GM19395 (cell line): ENCODE measurements at regions not wholly inside any gene's neighbourhood (a gene's known extent, or its start where the extent isn't known, plus 50 kb on each side); places are given as distances from the start of the nearest gene placed in this dataset.
"Not testable (repeated sequence)": the region's sequence is repeated elsewhere in the genome, so short reads cannot be mapped to it uniquely, and the experiment has no call there.

Source experiments
- ATAC-seq: cut with Tn5 transposase; IDR thresholded peaks from one replicate; pipeline ENCODE4 v1.9.1; 2021; ENCODE audit warnings: mild to moderate bottlenecking, moderate library complexity; ENCODE audit not compliant: unreplicated experiment

DNA sequence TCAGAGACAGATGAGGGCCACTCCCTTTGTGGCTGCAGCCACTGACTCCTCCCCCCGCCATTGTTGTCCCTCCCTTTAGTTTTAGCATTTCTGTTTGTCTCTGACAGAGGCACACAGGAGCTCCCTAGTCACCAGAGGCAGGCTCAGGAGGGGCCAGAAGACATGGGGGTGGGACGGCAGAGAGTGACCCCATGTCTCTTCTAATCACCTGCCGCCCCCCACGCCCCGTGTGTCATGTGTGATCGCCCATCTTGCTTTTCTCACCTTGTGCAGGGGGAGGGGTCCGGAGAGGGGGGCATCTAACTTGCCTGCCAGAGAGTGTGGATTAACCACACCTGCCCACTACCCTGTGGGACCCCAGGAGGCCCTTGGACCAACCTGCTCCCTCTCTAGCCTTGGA, 246.7 kb upstream of the TP53TG3C start:
- not testable (repeated sequence) for ATAC-seq

DNA sequence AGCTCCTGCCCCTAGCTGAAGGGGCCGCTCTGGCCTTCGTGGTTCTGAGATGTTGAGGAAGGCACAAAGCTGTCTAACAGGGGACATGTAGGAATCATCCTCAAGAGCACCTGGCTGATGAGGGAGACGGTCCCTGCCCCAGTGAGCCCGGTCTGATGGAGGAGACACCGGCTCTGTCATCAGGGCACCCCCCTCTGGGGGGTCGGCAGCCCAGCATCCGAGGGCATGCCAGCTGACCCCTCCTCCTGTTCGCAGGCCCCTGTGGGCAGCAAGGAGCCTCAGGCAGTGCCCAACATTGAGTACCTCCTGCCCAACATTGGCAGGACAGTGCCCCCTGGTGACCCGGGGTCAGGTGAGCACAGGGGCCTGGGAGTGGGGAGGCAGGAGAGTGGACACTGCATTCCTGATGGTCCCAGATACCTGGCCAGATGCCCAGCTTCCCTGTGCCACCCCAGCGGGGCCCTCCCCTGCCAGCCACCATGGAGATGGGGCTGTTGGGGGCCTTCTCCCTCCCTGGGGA, 247.9 kb upstream of the TP53TG3C start:
- not testable (repeated sequence) for ATAC-seq

DNA sequence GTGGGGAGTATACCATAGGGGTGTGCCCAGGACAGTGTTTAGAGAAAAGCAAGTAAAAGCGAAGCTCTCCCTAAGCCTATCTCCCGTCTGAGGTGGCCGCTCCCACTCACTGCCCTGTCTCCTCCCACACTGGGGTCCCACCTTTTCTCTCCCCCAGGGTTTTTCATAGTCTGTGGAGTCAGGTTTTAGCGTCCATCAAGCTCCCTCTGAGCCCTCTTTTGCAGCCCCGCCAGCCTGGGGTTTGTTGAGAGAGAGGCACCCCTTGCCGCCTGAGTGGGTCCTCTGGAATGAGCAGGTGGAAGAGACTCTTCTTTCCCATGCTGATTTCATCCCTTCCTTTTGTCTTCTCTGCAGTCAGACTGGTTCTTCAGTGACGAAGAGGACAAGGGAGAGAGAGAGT, 248.7 kb upstream of the TP53TG3C start:
- not testable (repeated sequence) for ATAC-seq

- ATAC-seq = not testable (repeated sequence)
Measured at GRCh38 chr16:32939845-32940244, 254.2 kb upstream of the TP53TG3C start.

GRCh38 chr16:32937929-32938328, 256.1 kb upstream of the TP53TG3C start:
- not testable (repeated sequence) for ATAC-seq

DNA sequence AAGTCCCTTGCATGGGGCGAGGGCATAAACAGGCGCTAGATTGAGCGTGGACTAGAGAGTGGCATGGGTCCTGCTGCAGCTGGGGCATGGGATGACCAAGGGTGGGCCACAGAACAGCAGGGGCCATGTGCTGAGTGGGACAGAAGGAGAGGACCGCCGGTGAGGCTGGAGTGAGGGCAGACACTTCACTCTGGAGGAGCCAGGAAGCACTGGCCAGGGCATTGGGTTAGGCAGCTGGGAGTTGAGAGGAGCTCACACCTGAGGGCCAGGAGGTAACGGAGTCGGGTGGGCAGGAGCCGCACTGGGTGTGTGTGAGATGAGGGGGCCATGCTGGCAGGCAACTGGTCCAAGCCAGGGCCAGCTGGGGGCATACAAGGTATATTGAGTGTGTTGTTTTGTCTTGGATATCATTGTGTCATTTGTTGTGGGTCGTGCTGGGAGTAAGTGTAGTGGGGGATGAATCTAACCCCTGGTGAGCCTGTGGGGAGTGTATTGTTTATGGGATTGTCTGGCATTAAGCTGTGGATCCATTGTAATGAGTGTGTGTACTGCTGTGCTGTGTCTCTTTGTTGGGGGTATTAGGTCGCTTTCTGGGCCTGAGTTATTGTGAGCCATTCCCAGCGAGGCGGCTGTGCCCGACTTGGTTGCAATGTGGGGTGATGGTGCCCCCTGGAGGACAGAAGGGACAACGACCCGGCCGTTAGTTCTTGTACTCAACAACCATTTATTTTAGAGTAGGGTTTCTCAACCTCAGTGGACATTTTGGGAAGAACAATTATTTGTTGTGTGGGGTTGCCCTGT, 256.5 kb upstream of the TP53TG3 start:
- ATAC-seq = not testable (repeated sequence)

GRCh38 chr16:32925192-32925591, 249.2 kb upstream of the TP53TG3 start:
- ATAC-seq = not testable (repeated sequence)

GRCh38 chr16:32922578-32922977, 246.6 kb upstream of the TP53TG3 start:
- not testable (repeated sequence) for ATAC-seq

GRCh38 chr16:32915346-32915745, 239.4 kb upstream of the TP53TG3 start:
- not testable (repeated sequence) for ATAC-seq

DNA sequence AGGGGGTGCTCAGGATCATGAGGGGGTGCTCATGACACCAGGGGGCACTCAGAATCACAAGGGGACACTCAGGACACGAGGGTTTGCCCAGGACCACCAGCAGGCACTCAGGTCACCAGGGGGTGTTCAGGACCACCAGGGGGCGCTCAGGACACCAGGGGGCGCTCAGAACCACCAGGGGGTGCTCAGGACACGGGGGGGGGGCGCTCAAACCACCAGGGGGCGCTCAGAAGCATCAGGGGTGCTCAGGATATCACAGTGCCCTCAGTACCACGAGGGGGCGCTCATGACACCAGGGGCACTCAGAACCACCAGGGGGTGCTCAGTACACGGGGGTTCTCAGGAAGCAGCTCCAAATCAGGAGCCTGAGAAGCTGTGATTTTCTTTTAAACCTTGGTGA, 221.8 kb upstream of the TP53TG3 start:
- not testable (repeated sequence) for ATAC-seq

DNA sequence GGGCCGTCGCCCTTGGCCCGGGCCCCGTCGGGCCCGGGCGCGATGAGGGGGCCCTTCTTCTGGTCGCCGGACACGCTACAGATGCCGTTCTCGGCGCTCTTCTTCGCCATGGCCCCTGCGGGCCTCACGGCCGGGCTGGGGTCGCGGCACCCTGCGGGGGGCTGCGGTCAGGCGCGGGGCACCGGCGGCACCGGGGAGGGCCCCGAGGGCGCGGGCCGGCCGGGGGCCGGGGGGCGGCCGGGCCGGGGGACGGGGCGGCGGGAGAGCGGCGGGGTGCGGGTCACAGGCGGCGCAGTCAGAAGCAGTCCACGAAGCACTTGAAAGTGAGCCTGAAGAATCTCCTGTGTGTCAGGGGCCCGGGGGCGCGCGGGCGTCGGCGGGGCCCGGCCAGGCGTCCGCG, 209.4 kb upstream of the TP53TG3 start:
- not testable (repeated sequence) for ATAC-seq

DNA sequence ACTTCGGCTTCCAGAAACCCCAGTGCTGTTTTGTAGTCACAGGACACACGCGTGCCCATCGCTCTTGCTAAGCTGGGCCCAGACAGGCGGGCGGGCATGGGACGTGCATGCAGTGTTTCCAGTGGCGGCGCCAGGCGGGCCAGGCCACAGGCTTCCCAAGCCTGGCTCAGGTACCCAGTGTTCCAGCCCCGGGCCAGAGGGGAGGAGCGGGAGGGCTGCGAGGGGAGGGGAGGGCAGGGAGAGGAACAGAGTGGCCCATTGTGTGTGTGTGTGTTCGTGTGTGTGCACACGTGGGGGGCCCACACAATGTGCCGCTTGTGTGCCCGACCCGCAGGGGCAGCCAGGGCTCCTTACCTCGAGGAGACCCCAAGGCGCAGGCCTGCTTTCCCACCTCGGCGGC, 208.6 kb upstream of the TP53TG3 start:
- not testable (repeated sequence) for ATAC-seq

DNA sequence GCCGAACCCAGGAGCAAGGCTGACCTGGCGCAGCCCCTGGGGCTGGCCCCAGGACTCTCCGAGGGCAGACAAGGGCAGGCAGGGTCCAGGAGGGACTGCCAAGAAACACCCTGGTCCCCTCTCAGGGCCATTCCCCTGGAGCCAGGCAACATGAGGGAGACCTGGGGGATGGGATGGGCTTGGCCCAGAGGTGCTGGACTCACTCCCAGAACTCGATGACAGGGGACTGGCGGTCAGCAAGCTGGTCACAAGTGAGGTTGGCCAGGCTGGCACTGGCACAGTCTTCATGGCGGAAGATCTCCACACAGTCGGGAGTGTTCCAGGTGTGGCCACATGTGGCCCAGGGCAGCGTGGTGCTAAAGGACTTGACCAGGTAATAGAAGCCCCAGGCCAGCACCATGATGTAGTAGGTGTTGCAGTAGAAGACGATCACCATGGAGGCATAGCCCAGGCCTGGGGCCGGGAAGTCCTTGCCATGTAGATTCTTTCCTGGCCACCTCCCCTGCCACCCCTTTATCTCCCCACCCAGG, 206.4 kb upstream of the TP53TG3 start:
- ATAC-seq = not testable (repeated sequence)

- ATAC-seq = not testable (repeated sequence)
Measured at GRCh38 chr16:32881631-32882030, 205.7 kb upstream of the TP53TG3 start.

DNA sequence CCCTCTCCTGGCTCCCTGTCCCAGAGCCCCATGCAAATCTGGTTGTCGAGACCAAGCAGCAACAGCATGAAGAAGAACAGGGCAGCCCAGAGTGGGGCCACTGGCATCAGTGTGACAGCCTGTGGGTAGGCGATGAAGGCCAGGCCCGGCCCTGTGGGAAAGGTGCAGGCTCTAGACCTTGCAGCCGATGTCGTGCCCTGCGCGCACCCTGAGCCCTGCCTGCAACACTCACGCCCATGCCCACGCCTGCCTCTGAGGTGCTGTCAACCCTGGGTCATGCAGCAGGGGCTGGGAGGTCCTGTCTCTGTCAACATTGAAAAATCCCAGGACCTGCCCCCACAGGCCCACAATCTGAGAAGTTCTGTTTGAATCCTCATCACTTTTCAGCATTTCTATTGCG, 204.0 kb upstream of the TP53TG3 start:
- not testable (repeated sequence) for ATAC-seq

DNA sequence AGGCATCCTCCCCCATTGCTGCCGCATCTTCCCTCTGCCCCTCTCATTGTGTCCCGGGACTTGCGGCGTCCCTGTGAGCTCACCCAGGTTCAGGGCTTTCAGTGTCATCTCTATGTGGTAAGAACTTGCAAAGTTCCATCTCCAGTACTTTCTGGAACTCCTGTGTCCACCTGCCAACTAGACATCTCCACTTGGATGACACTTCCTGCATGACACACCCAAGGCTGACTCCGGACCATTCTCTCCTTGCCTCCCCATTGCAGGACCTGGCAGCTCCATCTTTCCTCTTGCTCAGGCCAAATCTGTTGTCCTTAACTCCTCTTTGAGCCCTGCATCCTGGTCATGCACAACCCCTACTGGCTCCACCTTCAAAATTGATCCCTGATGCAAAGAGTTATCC, 200.8 kb upstream of the TP53TG3 start:
- not testable (repeated sequence) for ATAC-seq

DNA sequence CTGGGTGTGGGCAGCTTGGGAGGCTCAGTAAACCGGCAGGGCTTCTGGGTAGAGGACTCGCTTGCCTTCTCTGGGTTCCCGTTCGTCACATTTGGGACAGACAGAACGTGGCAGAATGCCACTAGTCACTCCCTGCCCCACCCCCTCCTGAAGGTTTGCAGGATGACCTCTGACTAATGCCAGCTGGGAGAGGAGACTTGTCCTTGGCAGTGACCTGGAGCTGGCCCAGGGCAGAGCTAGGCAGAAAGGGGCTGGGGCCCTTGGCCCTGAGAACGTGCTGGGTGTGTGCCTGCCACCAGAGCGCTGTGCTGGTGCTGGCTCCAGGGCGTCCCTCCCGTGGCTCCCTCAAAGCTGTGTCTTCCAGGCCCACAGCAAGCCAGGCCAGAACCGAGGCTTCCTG, 197.8 kb upstream of the TP53TG3 start:
- ATAC-seq = not testable (repeated sequence)

DNA sequence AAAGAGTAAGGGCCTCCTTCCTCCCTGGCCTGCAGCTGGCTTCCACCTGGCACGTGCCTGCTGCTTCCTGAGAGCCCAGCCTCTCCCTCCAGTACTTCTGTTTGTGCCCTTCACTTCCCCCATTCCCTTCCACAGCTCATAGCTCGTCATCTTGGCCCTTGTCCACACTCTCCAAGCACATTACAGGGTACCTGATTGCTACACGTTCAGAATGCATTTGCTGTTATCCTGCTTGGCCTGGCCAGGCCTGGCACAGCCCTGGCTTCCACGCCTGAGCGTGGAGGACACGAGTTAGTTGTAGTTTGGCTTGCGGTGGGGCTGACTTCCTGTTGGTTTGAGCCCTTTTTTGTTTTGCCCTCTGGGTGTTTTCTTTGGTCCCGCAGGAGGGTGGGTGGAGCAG, 197.2 kb upstream of the TP53TG3 start:
- not testable (repeated sequence) for ATAC-seq

DNA sequence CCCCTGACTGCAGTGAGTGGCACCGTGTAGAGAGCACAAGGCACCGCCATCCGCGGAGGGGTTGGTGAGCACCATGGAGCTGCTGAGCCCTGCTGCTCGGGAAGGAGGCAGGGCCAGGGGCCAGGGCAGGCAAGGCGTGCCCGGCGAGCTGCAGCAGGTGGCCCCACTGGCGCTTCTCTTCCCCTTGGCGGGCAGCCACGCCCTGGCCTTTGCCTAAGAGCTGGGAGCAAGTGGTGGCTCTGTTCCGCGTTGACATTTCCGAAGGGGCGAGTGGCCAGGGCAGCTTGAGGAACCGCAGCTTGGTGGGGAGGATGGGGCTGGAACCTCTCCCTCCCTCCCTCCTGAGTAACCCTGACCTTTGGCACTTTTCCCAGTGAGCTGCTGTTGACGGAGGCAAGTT, 194.7 kb upstream of the TP53TG3 start:
- not testable (repeated sequence) for ATAC-seq

GRCh38 chr16:32868334-32868733, 192.4 kb upstream of the TP53TG3 start:
- not testable (repeated sequence) for ATAC-seq

DNA sequence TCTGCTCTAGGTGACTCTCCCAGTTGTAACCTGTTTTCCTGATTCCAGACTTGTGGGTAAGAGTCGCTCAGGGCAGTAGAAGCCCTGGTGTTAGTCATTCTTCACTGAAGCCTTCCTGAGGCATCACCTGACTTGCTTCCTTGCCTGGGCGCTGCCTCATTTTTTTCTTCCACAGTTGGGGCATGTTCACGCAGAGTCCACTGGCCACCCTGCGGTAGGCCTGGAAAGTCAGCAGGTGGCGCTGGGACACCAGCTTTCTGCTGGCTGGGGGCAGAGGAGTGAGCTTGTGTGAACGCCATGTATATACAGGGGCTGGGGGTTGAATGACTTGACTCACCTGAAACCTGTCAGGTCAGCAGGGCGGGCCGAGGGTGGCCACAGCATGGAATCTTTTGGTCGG, 189.3 kb upstream of the TP53TG3 start:
- ATAC-seq = peak; percentile 63
